Endothelial cell of umbilical vein (primary cell): ENCODE measurements at regions not wholly inside any gene's neighbourhood (a gene's known extent, or its start where the extent isn't known, plus 50 kb on each side); places are given as distances from the start of the nearest gene placed in this dataset.

ENCODE experiments used
- BruUV-seq: library from RNA; stranded (reverse); fragments of 400-500 nt; replicated peaks from 2 replicates; lab custom pipeline; 2021; lab: Mats Ljungman, UMichigan
- CTCF ChIA-PET: fragments of 300-600, 350-600 bp; sonication (Branson Sonifier 250); formaldehyde crosslinking; loops from one replicate; lab custom pipeline; 2021; ENCODE audit warnings: antibody characterized with exemption, inconsistent platforms; lab: Charles Lee
- POLR2A ChIA-PET: fragments of 300-600, 350-600 bp; sonication (Branson Sonifier 250); formaldehyde crosslinking; loops from one replicate; lab custom pipeline; 2021; ENCODE audit warnings: antibody characterized with exemption, inconsistent platforms; lab: Charles Lee
- DNase-seq: peaks from one replicate; pipeline ENCODE4 v3.0.0-alpha.2; 2011; ENCODE audit warnings: low read depth, low spot score
- FAIRE-seq: peaks from 2 replicates; lab custom pipeline; 2011; peaks lifted over from hg19 to GRCh38; lab: Jason Lieb, UNC
- H2AFZ ChIP-seq: 2 replicates; pipeline ENCODE4 v1.6.0; 2012; ENCODE audit warnings: low read depth, low read length, control low read depth, inconsistent platforms
- H3K27ac ChIP-seq: 2 replicates; pipeline ENCODE4 v1.5.1; 2011; ENCODE audit warnings: low read depth, mild to moderate bottlenecking, control low read depth, low read length, moderate library complexity; ENCODE audit not compliant: insufficient read depth
- H3K27me3 ChIP-seq, 2 experiments: 2 replicates each; pipeline versions ENCODE4 v1.6.0 to v1.6.1; 2011; ENCODE audit warnings: low read length in 2 of 2, mixed read lengths in 1 of 2; ENCODE audit not compliant: control insufficient read depth in 2 of 2, insufficient read depth in 2 of 2
- H3K36me3 ChIP-seq, 2 experiments: 2 replicates in 1 of 2; 3 replicates in 1 of 2; pipeline ENCODE4 v1.5.1; 2011; ENCODE audit warnings: low read length in 2 of 2, mild to moderate bottlenecking in 1 of 2, moderate library complexity in 1 of 2; ENCODE audit not compliant: control insufficient read depth in 2 of 2, insufficient read depth in 2 of 2; ENCODE audit errors: extremely low read depth in 1 of 2
- H3K4me1 ChIP-seq: 3 replicates; pipeline ENCODE4 v1.5.1; 2011; ENCODE audit warnings: mild to moderate bottlenecking, low read length; ENCODE audit not compliant: control insufficient read depth, insufficient read depth; ENCODE audit errors: extremely low read depth
- H3K4me2 ChIP-seq: 2 replicates; pipeline ENCODE4 v1.6.1; 2011; ENCODE audit warnings: low read length, control low read depth, mixed read lengths; ENCODE audit not compliant: insufficient read depth
- H3K4me3 ChIP-seq, 3 experiments: fragments of 200-600 bp in 1 of 3; sonication (generic), shearing (Covaris generic) in 1 of 3; replicated peaks in 1 of 3; 2 replicates each; pipeline ENCODE4 v1.5.1; 2011 to 2016; ENCODE audit warnings: control low read depth in 3 of 3, low read length in 3 of 3, mild to moderate bottlenecking in 2 of 3, inconsistent platforms in 1 of 3, low read depth in 1 of 3, moderate library complexity in 1 of 3; ENCODE audit not compliant: insufficient read depth in 1 of 3
- H3K79me2 ChIP-seq: 2 replicates; pipeline ENCODE4 v1.6.0; 2012; ENCODE audit warnings: low read length, inconsistent platforms; ENCODE audit not compliant: control insufficient read depth, insufficient read depth
- H3K9ac ChIP-seq: replicated peaks from 2 replicates; pipeline ENCODE3; 2011; ENCODE audit warnings: low read length, control low read depth; ENCODE audit not compliant: insufficient read depth; ENCODE audit errors: extremely low read depth
- H3K9me1 ChIP-seq: replicated peaks from 3 replicates; pipeline ENCODE4 v1.6.0; 2011; ENCODE audit warnings: mild to moderate bottlenecking, low read length; ENCODE audit not compliant: control insufficient read depth, insufficient read depth; ENCODE audit errors: extremely low read depth
- H3K9me3 ChIP-seq: replicated peaks from 2 replicates; pipeline ENCODE4 v1.5.1; 2012; ENCODE audit warnings: low read length, inconsistent platforms; ENCODE audit not compliant: control insufficient read depth, insufficient read depth
- H4K20me1 ChIP-seq: replicated peaks from 2 replicates; pipeline ENCODE3; 2011; ENCODE audit warnings: mild to moderate bottlenecking, low read length; ENCODE audit not compliant: control insufficient read depth, insufficient read depth; ENCODE audit errors: extremely low read depth
- CTCF ChIP-seq, 2 donors: IDR thresholded peaks; 1 replicate in 1 of 2; 2 replicates in 1 of 2; pipeline ENCODE4 v1.5.1; 2011; ENCODE audit warnings: low read length in 2 of 2, mild to moderate bottlenecking in 2 of 2, moderate library complexity in 2 of 2, control low read depth in 1 of 2, inconsistent platforms in 1 of 2, low read depth in 1 of 2; ENCODE audit not compliant: insufficient read depth in 1 of 2; ENCODE audit errors: extremely low read depth in 1 of 2
- EZH2 ChIP-seq: IDR thresholded peaks from 2 replicates; pipeline ENCODE4 v1.6.1; 2012; ENCODE audit warnings: borderline replicate concordance, low read depth, mild to moderate bottlenecking, moderate library complexity, low read length, inconsistent platforms; ENCODE audit not compliant: severe bottlenecking
- FOS ChIP-seq: IDR thresholded peaks from 2 replicates; pipeline ENCODE4 v1.6.1; 2011; ENCODE audit warnings: mild to moderate bottlenecking, low read length, moderate library complexity, borderline replicate concordance; ENCODE audit not compliant: insufficient read depth
- GATA2 ChIP-seq: IDR thresholded peaks from 2 replicates; pipeline ENCODE4 v1.7.0; 2011; ENCODE audit warnings: low read depth, mild to moderate bottlenecking, moderate library complexity, mixed read lengths, low read length; ENCODE audit not compliant: insufficient read length, insufficient read depth
- JUN ChIP-seq: IDR thresholded peaks from 2 replicates; pipeline ENCODE4 v1.6.1; 2011; ENCODE audit warnings: borderline replicate concordance, low read depth; ENCODE audit not compliant: insufficient read length, insufficient read depth
- MYC ChIP-seq: IDR thresholded peaks from one replicate; pipeline ENCODE4 v1.6.1; 2011; ENCODE audit warnings: mild to moderate bottlenecking, low read depth, low read length
- POLR2A ChIP-seq: IDR thresholded peaks from 2 replicates; pipeline ENCODE4 v1.6.1; 2012; ENCODE audit warnings: low read depth, mild to moderate bottlenecking, control low read depth, low read length
- POLR2AphosphoS5 ChIP-seq: IDR thresholded peaks from 2 replicates; pipeline ENCODE4 v1.6.1; 2012; ENCODE audit warnings: low read depth, mild to moderate bottlenecking, control low read depth, low read length, moderate library complexity; ENCODE audit not compliant: insufficient read depth
- dilution Hi-C: fragments of 300-500 bp; cut with MboI; formaldehyde crosslinking; loops from one replicate; pipeline ENCODE4 v1.15.0; 2019; ENCODE audit warnings: low sequenced_read_pairs; ENCODE audit not compliant: extremely low pct_ligation_motif_present
- intact Hi-C: fragments of 100-400 bp; cut with micrococcal nuclease; formaldehyde crosslinking; loops from one replicate; pipeline ENCODE4 v1.10.0; 2022
- TF ChIP-seq, protein P1 (sequence below): IDR thresholded peaks from 2 replicates; pipeline ENCODE4 v1.6.1; 2011; ENCODE audit not compliant: insufficient read depth, insufficient read length

DNA sequence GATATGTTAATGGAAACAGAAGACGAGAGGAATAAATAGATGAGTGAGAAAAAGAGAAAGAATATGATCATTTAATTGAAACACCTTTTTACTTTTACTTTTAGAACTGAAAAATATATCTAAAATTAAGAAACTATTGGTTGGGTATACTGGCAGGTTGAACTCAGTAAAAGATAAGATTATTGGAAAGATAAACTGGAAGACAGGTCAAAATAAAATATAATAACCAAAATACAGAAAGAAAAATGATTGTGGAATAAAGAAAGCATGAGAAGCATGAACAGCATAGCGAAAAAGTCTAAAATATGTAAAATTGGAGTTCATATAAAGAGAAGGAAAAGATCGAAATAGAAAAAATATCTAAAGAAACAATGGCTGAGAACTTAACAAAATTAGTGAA is 242.2 kb upstream of the MIR17HG start:
- TF ChIP-seq POLR2AphosphoS5, result no peak
- TF ChIP-seq CTCF (IDR thresholded peaks at IDR 0.05; ENCODE audit: extremely low read depth in 1 of 2, insufficient read depth in 1 of 2, low read depth in 1 of 2, low read length in 2 of 2), result no peak
- TF ChIP-seq MYC, result no peak
- no peak for TF ChIP-seq POLR2A
- TF ChIP-seq EZH2, result no peak
- TF ChIP-seq, protein P1, sequence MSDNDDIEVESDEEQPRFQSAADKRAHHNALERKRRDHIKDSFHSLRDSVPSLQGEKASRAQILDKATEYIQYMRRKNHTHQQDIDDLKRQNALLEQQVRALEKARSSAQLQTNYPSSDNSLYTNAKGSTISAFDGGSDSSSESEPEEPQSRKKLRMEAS, result no peak
- no peak for TF ChIP-seq GATA2
- TF ChIP-seq JUN, result no peak
- no peak for TF ChIP-seq FOS
- no peak overlapping the region for H3K4me3 ChIP-seq
- no peaks in the 10 kb centered on the region for H3K36me3 ChIP-seq
- H3K79me2 ChIP-seq, result no peaks in the 10 kb centered on the region
- H4K20me1 ChIP-seq, result no peaks in the 10 kb centered on the region
- H3K4me1 ChIP-seq, result no peaks in the 10 kb centered on the region
- intact Hi-C loops (no loop called here), dilution Hi-C loops (no loop called here)
- no peak overlapping the region for H3K27ac ChIP-seq
- CTCF ChIA-PET, result no interaction called here
- H2AFZ ChIP-seq, result no peak overlapping the region
- no peaks in the 10 kb centered on the region for H3K9me1 ChIP-seq
- no peak for FAIRE-seq
- no peaks in the 10 kb centered on the region for H3K9me3 ChIP-seq
- DNase-seq, result no peak
- POLR2A ChIA-PET, result no interaction called here
- no peaks in the 10 kb centered on the region for H3K27me3 ChIP-seq
- no peak overlapping the region for H3K9ac ChIP-seq
- no peak overlapping the region for H3K4me2 ChIP-seq
- BruUV-seq, result no TSS peak
